PC-9 (cell line): ENCODE measurements at regions not wholly inside any gene's neighbourhood (a gene's known extent, or its start where the extent isn't known, plus 50 kb on each side); places are given as distances from the start of the nearest gene placed in this dataset.

Experiments used
- BruUV-seq: library from RNA; stranded (reverse); fragments of 400-500 nt; replicated peaks from 2 replicates; lab custom pipeline; 2021; lab: Mats Ljungman, UMichigan
- CTCF ChIA-PET: fragments of 300-600 bp; sonication (Branson Sonifier 250); formaldehyde crosslinking; loops from one replicate; lab custom pipeline; 2022; ENCODE audit warnings: antibody characterized with exemption; lab: Charles Lee
- POLR2A ChIA-PET: fragments of 300-600 bp; sonication (Branson Sonifier 250); formaldehyde crosslinking; loops from one replicate; lab custom pipeline; 2022; ENCODE audit warnings: antibody characterized with exemption; ENCODE audit not compliant: unreplicated experiment; lab: Charles Lee
- DNase-seq, 2 experiments: peaks; one replicate each; pipeline versions ENCODE4 v3.0.0 to v3.0.0-alpha.2; 2015 to 2022; ENCODE audit warnings: mixed read lengths in 1 of 2
- H2AFZ ChIP-seq: fragments of 200-600 bp; sonication (generic); 2 replicates; pipeline ENCODE4 v1.8.1; 2017; ENCODE audit warnings: antibody characterized with exemption
- H3F3A ChIP-seq: fragments of 200-600 bp; sonication (generic); 2 replicates; pipeline ENCODE4 v1.8.1; 2017; ENCODE audit warnings: antibody characterized with exemption, mild to moderate bottlenecking, low read depth; ENCODE audit not compliant: insufficient read depth
- H3K27ac ChIP-seq: fragments of 200-600 bp; sonication (generic); 2 replicates; pipeline ENCODE4 v1.6.1; 2016; ENCODE audit warnings: mixed run types
- H3K27me3 ChIP-seq: fragments of 200-600 bp; sonication (generic); 2 replicates; pipeline ENCODE4 v1.6.1; 2016; ENCODE audit warnings: low read depth, mixed run types; ENCODE audit not compliant: insufficient read depth
- H3K36me3 ChIP-seq: fragments of 200-600 bp; sonication (generic); 2 replicates; pipeline ENCODE4 v1.6.1; 2016; ENCODE audit warnings: low read depth, mixed run types
- H3K4me1 ChIP-seq: fragments of 200-600 bp; sonication (generic); replicated peaks from 2 replicates; pipeline ENCODE4 v1.6.1; 2016; ENCODE audit warnings: mixed run types; ENCODE audit not compliant: insufficient read depth
- H3K4me2 ChIP-seq: fragments of 200-600 bp; sonication (generic); 2 replicates; pipeline ENCODE4 v1.6.1; 2017; ENCODE audit warnings: mixed run types
- H3K4me3 ChIP-seq: fragments of 200-600 bp; sonication (generic); 2 replicates; pipeline ENCODE4 v1.6.1; 2016; ENCODE audit warnings: mixed run types
- H3K79me2 ChIP-seq: fragments of 200-600 bp; sonication (generic); 2 replicates; pipeline ENCODE4 v1.6.1; 2017; ENCODE audit warnings: low read depth, mixed run types
- H3K9me2 ChIP-seq: fragments of 200-600 bp; sonication (generic); 2 replicates; pipeline ENCODE4 v1.8.1; 2017; ENCODE audit warnings: mild to moderate bottlenecking; ENCODE audit not compliant: insufficient read depth
- H3K9me3 ChIP-seq: fragments of 200-600 bp; sonication (generic); 2 replicates; pipeline ENCODE4 v1.8.1; 2016; ENCODE audit warnings: low read depth; ENCODE audit not compliant: insufficient read depth
- H4K20me1 ChIP-seq: fragments of 200-600 bp; sonication (generic); 2 replicates; pipeline ENCODE4 v1.8.1; 2017; ENCODE audit not compliant: insufficient read depth
- CTCF ChIP-seq: fragments of 200-600 bp; sonication (generic); conservative IDR thresholded peaks from 2 replicates; pipeline ENCODE4 v1.6.1; 2017; ENCODE audit warnings: mixed run types, antibody characterized with exemption, mild to moderate bottlenecking, moderate library complexity
- EZH2 ChIP-seq: fragments of 200-600 bp; sonication (generic); IDR thresholded peaks from 2 replicates; pipeline ENCODE4 v1.8.0; 2017; ENCODE audit warnings: antibody characterized with exemption, low read depth
- intact Hi-C: fragments of 100-400 bp; cut with micrococcal nuclease; formaldehyde crosslinking; loops from one replicate; pipeline ENCODE4 v1.10.0; 2022; ENCODE audit not compliant: unreplicated experiment

GRCh38 chr16:13793841-13794409 lies 126.0 kb upstream of the ERCC4 start:
- Histone ChIP-seq H3K27me3 (peaks cover 68% of the 10 kb centered on the region), H2AFZ (no peak overlapping the region), H4K20me1 (no peaks in the 10 kb centered on the region), H3K36me3 (no peaks in the 10 kb centered on the region), H3K4me2 (no peak overlapping the region), H3F3A (no peaks in the 10 kb centered on the region), H3K4me1 (no peaks in the 10 kb centered on the region), H3K9me2 (no peaks in the 10 kb centered on the region), H3K9me3 (no peaks in the 10 kb centered on the region), H3K79me2 (no peaks in the 10 kb centered on the region), H3K4me3 (no peak overlapping the region), H3K27ac (no peak overlapping the region)
- intact Hi-C loops: no loop called here
- TF ChIP-seq EZH2 (no peak), CTCF (no peak)
- ChIA-PET POLR2A (interaction anchor here (0.6 kb wide), 1 partner anchor 1396 kb away, joined by 3 read pairs; no protein-coding TSS in a partner anchor), CTCF (no interaction called here)
- no TSS peak for BruUV-seq
- no peak for DNase-seq

GRCh38 chr16:13795131-13795530 lies 124.8 kb upstream of the ERCC4 start:
- CTCF ChIA-PET: no interaction called here
- POLR2A ChIA-PET: no interaction called here
- H3K4me1 ChIP-seq: no peaks in the 10 kb centered on the region
- H3K36me3 ChIP-seq: no peaks in the 10 kb centered on the region
- no peak overlapping the region for H3K27ac ChIP-seq
- H3F3A ChIP-seq: no peaks in the 10 kb centered on the region
- H4K20me1 ChIP-seq: no peaks in the 10 kb centered on the region
- no peaks in the 10 kb centered on the region for H3K9me3 ChIP-seq
- BruUV-seq: no TSS peak
- no peaks in the 10 kb centered on the region for H3K9me2 ChIP-seq
- H3K4me2 ChIP-seq: no peak overlapping the region
- TF ChIP-seq EZH2: no peak
- no peak for TF ChIP-seq CTCF
- no peak overlapping the region for H2AFZ ChIP-seq
- no peaks in the 10 kb centered on the region for H3K79me2 ChIP-seq
- no peak for DNase-seq
- H3K27me3 ChIP-seq: peaks cover 59% of the 10 kb centered on the region
- no peak overlapping the region for H3K4me3 ChIP-seq
- intact Hi-C loops: no loop called here

GRCh38 chr16:13797718-13798117 lies 122.2 kb upstream of the ERCC4 start:
- intact Hi-C loops: no loop called here
- ChIA-PET POLR2A (no interaction called here), CTCF (no interaction called here)
- no peaks in the 10 kb centered on the region for H3K9me2 ChIP-seq
- no peaks in the 10 kb centered on the region for H3K36me3 ChIP-seq
- H3K4me1 ChIP-seq: no peaks in the 10 kb centered on the region
- no TSS peak for BruUV-seq
- H3K27ac ChIP-seq: no peak overlapping the region
- no peaks in the 10 kb centered on the region for H3K79me2 ChIP-seq
- no peaks in the 10 kb centered on the region for H3K9me3 ChIP-seq
- H2AFZ ChIP-seq: no peak overlapping the region
- H3K4me3 ChIP-seq: no peak overlapping the region
- H3K27me3 ChIP-seq: peaks cover 51% of the 10 kb centered on the region
- no peak for TF ChIP-seq CTCF
- H3F3A ChIP-seq: no peaks in the 10 kb centered on the region
- H3K4me2 ChIP-seq: no peak overlapping the region
- DNase-seq: no peak
- H4K20me1 ChIP-seq: no peaks in the 10 kb centered on the region
